Keratinocyte (primary cell): ENCODE measurements at regions not wholly inside any gene's neighbourhood (a gene's known extent, or its start where the extent isn't known, plus 50 kb on each side); places are given as distances from the start of the nearest gene placed in this dataset.

ENCODE experiments used
- CTCF ChIP-seq, 3 experiments: IDR thresholded peaks in 1 of 3; conservative IDR thresholded peaks in 1 of 3; optimal IDR thresholded peaks in 1 of 3; 2 replicates in 2 of 3; 3 replicates in 1 of 3; pipeline versions ENCODE3 to v1.5.1; 2011; ENCODE audit warnings: low read length in 3 of 3, mild to moderate bottlenecking in 3 of 3, moderate library complexity in 2 of 3, control low read depth in 1 of 3, inconsistent platforms in 1 of 3; ENCODE audit not compliant: insufficient read depth in 2 of 3; ENCODE audit errors: extremely low read depth in 1 of 3
- EZH2 ChIP-seq: IDR thresholded peaks from one replicate; pipeline ENCODE4 v1.6.1; 2012; ENCODE audit warnings: inconsistent platforms, mild to moderate bottlenecking, low read length, moderate library complexity

GRCh38 chr9:26727471-26727870 is 165.1 kb downstream of the CAAP1 start:
- TF ChIP-seq CTCF (optimal IDR thresholded peaks at IDR 0.05 in 1 of 3, IDR thresholded peaks at IDR 0.05 in 1 of 3, conservative IDR thresholded peaks at IDR 0.05 in 1 of 3; ENCODE audit: extremely low read depth in 1 of 3, insufficient read depth in 2 of 3, low read length in 3 of 3) (no peak), EZH2 (no peak)
